IMR-90 (cell line): ENCODE measurements at regions not wholly inside any gene's neighbourhood (a gene's known extent, or its start where the extent isn't known, plus 50 kb on each side); places are given as distances from the start of the nearest gene placed in this dataset.

Experiments used
- ATAC-seq: fragments of 200-7000 bp; cut with Tn5 transposase; 2 replicates; pipeline ENCODE4 v1.9.1; 2020; ENCODE audit warnings: low read depth, mild to moderate bottlenecking, moderate library complexity
- BruUV-seq: library from RNA; stranded (reverse); fragments of 400-500 nt; replicated peaks from 2 replicates; lab custom pipeline; 2021; lab: Mats Ljungman, UMichigan
- CTCF ChIA-PET: fragments of 300-600 bp; formaldehyde crosslinking; extraction: SDS; loops from one replicate; lab custom pipeline; 2021; ENCODE audit warnings: antibody characterized with exemption; lab: Yijun Ruan, JAX
- POLR2A ChIA-PET: fragments of 300-600 bp; sonication (Branson Sonifier 250); formaldehyde crosslinking; loops from one replicate; lab custom pipeline; 2022; ENCODE audit warnings: antibody characterized with exemption; ENCODE audit not compliant: unreplicated experiment; lab: Charles Lee
- DNase-seq: peaks from one replicate; pipeline ENCODE4 v3.0.0; 2013
- H2AFZ ChIP-seq: replicated peaks from 2 replicates; pipeline ENCODE3; 2013; ENCODE audit warnings: low read length, mild to moderate bottlenecking; ENCODE audit not compliant: poor library complexity
- H2AK5ac ChIP-seq: 2 replicates; pipeline ENCODE4 v1.6.1; 2013; ENCODE audit warnings: low read depth, low read length, inconsistent platforms
- H2AK9ac ChIP-seq: replicated peaks from 2 replicates; pipeline ENCODE3; 2013; ENCODE audit warnings: mild to moderate bottlenecking, low read depth, low read length, moderate library complexity; ENCODE audit not compliant: poor library complexity
- H2BK120ac ChIP-seq: 2 replicates; pipeline ENCODE4 v1.6.1; 2013; ENCODE audit warnings: low read depth, low read length, inconsistent platforms
- H2BK15ac ChIP-seq: 3 replicates; pipeline ENCODE4 v1.6.1; 2013; ENCODE audit warnings: low read depth, low read length, inconsistent platforms
- H2BK20ac ChIP-seq: 2 replicates; pipeline ENCODE4 v1.6.1; 2013; ENCODE audit warnings: low read depth, mild to moderate bottlenecking, inconsistent platforms, low read length, moderate library complexity
- H2BK5ac ChIP-seq: 2 replicates; pipeline ENCODE4 v1.6.1; 2013; ENCODE audit warnings: mild to moderate bottlenecking, low read depth, low read length, inconsistent platforms; ENCODE audit not compliant: poor library complexity, severe bottlenecking
- H3K14ac ChIP-seq: replicated peaks from 2 replicates; pipeline ENCODE4 v1.6.1; 2013; ENCODE audit warnings: low read depth, low read length, inconsistent platforms
- H3K18ac ChIP-seq: 2 replicates; pipeline ENCODE4 v1.6.1; 2013; ENCODE audit warnings: low read depth, low read length, control low read depth
- H3K23ac ChIP-seq: 2 replicates; pipeline ENCODE4 v1.6.1; 2013; ENCODE audit warnings: low read depth, low read length, inconsistent platforms
- H3K27ac ChIP-seq: 2 replicates; pipeline ENCODE4 v1.5.1; 2013; ENCODE audit warnings: mild to moderate bottlenecking, control low read depth, low read length; ENCODE audit not compliant: insufficient read depth
- H3K27me3 ChIP-seq: 2 replicates; pipeline ENCODE4 v1.6.1; 2013; ENCODE audit warnings: low read length; ENCODE audit not compliant: control insufficient read depth, insufficient read depth
- H3K36me3 ChIP-seq: 2 replicates; pipeline ENCODE4 v1.6.1; 2013; ENCODE audit warnings: low read length, mixed read lengths; ENCODE audit not compliant: control insufficient read depth, insufficient read depth
- H3K4ac ChIP-seq: 2 replicates; pipeline ENCODE4 v1.6.1; 2013; ENCODE audit warnings: low read depth, low read length, inconsistent platforms
- H3K4me1 ChIP-seq: 2 replicates; pipeline ENCODE4 v1.6.1; 2013; ENCODE audit warnings: low read length, mixed read lengths; ENCODE audit not compliant: control insufficient read depth, insufficient read depth
- H3K4me2 ChIP-seq: 2 replicates; pipeline ENCODE4 v1.6.1; 2013; ENCODE audit warnings: low read depth, mild to moderate bottlenecking, control low read depth, low read length, moderate library complexity
- H3K4me3 ChIP-seq: 2 replicates; pipeline ENCODE4 v1.5.1; 2013; ENCODE audit warnings: low read depth, mild to moderate bottlenecking, control low read depth, low read length, moderate library complexity; ENCODE audit not compliant: insufficient read depth
- H3K56ac ChIP-seq: 2 replicates; pipeline ENCODE4 v1.6.1; 2013; ENCODE audit warnings: low read length, inconsistent platforms; ENCODE audit not compliant: insufficient read depth; ENCODE audit errors: extremely low read depth
- H3K79me1 ChIP-seq, 2 experiments: 2 replicates each; pipeline ENCODE4 v1.6.1; 2013; ENCODE audit warnings: low read length in 2 of 2, inconsistent platforms in 1 of 2, low read depth in 1 of 2
- H3K9ac ChIP-seq: 2 replicates; pipeline ENCODE4 v1.6.1; 2013; ENCODE audit warnings: low read depth, low read length, control low read depth
- H3K9me1 ChIP-seq: 2 replicates; pipeline ENCODE4 v1.6.1; 2013; ENCODE audit warnings: low read length, inconsistent platforms; ENCODE audit not compliant: insufficient read depth
- H3K9me3 ChIP-seq: 2 replicates; pipeline ENCODE4 v1.6.1; 2013; ENCODE audit warnings: low read length; ENCODE audit not compliant: control insufficient read depth, insufficient read depth
- H4K20me1 ChIP-seq: 2 replicates; pipeline ENCODE4 v1.6.1; 2013; ENCODE audit warnings: low read length, inconsistent platforms; ENCODE audit not compliant: insufficient read depth
- H4K5ac ChIP-seq: 2 replicates; pipeline ENCODE4 v1.6.1; 2013; ENCODE audit warnings: mild to moderate bottlenecking, low read depth, low read length, control low read depth
- H4K8ac ChIP-seq, 2 experiments: 2 replicates each; pipeline ENCODE4 v1.6.1; 2013; ENCODE audit warnings: low read depth in 2 of 2, low read length in 2 of 2, control low read depth in 1 of 2, inconsistent platforms in 1 of 2
- H4K91ac ChIP-seq: 2 replicates; pipeline ENCODE4 v1.6.1; 2013; ENCODE audit warnings: low read depth, low read length, inconsistent platforms; ENCODE audit not compliant: insufficient read depth
- CHD1 ChIP-seq: IDR thresholded peaks from 2 replicates; pipeline ENCODE4 v1.6.1; 2012; ENCODE audit warnings: low read depth, low read length, improper control_type of control experiment
- CTCF ChIP-seq: conservative IDR thresholded peaks from 2 replicates; pipeline ENCODE4 v1.5.1; 2012; ENCODE audit warnings: mild to moderate bottlenecking, low read depth, low read length, improper control_type of control experiment
- MAFK ChIP-seq: IDR thresholded peaks from 2 replicates; pipeline ENCODE4 v1.6.1; 2012; ENCODE audit warnings: low read depth, low read length, improper control_type of control experiment
- MAZ ChIP-seq: IDR thresholded peaks from 2 replicates; pipeline ENCODE4 v1.6.1; 2012; ENCODE audit warnings: low read depth, mild to moderate bottlenecking, low read length, improper control_type of control experiment, moderate library complexity, borderline replicate concordance
- NFE2L2 ChIP-seq: fragments of 150-350 bp; IDR thresholded peaks from 2 replicates; pipeline ENCODE4 v1.6.1; 2016; ENCODE audit warnings: low read depth, mild to moderate bottlenecking, low read length
- RCOR1 ChIP-seq: IDR thresholded peaks from 2 replicates; pipeline ENCODE4 v1.6.1; 2012; ENCODE audit warnings: mild to moderate bottlenecking, low read length, improper control_type of control experiment; ENCODE audit not compliant: insufficient replicate concordance
- RFX5 ChIP-seq: IDR thresholded peaks from 2 replicates; pipeline ENCODE4 v1.8.0; 2012; ENCODE audit warnings: low read depth, mild to moderate bottlenecking, low read length, moderate library complexity
- WGBS, 2 experiments: methylation state at CpG; one replicate each; pipeline versions ENCODE4 v1.1.5 to v1.1.7; 2013; ENCODE audit warnings: missing lambda C conversion rate in 2 of 2; ENCODE audit not compliant: insufficient read length in 1 of 2; ENCODE audit errors: extremely low coverage in 2 of 2; 5-methylcytosine and 5-hydroxymethylcytosine counted together
- dilution Hi-C: fragments of 300-500 bp; cut with HindIII; formaldehyde crosslinking; loops from one replicate; pipeline ENCODE4 v1.14.3; 2018; ENCODE audit warnings: low sequenced_read_pairs; ENCODE audit not compliant: unreplicated experiment
- in situ Hi-C: fragments of 300-500 bp; cut with MboI; formaldehyde crosslinking; loops from 3 replicates; pipeline ENCODE4 v1.14.3; 2019; ENCODE audit warnings: low sequenced_read_pairs, inconsistent platforms, mixed read lengths
- intact Hi-C: fragments of 100-400 bp; cut with micrococcal nuclease; formaldehyde crosslinking; loops from 2 replicates; pipeline ENCODE4 v1.10.0; 2022

- ChIA-PET CTCF (no interaction called here), POLR2A (interaction anchor here (0.6 kb wide), 1 partner anchor 77 kb away, joined by 7 read pairs; no protein-coding TSS in a partner anchor)
- Histone ChIP-seq H3K9me3 (no peaks in the 10 kb centered on the region), H3K4me2 (no peak overlapping the region), H2BK5ac (peak overlapping the region; percentile 71), H3K36me3 (no peaks in the 10 kb centered on the region), H2BK20ac (peak overlapping the region; percentile 88), H3K27me3 (no peaks in the 10 kb centered on the region), H3K18ac (peak overlapping the region; percentile 97), H3K4me1 (peaks cover 27% of the 10 kb centered on the region), H3K56ac (no peak overlapping the region), H4K8ac (peak overlapping the region; percentile 58 to 76; a peak in 3 of 4 replicates), H3K4me3 (no peak overlapping the region), H3K4ac (peak overlapping the region; percentile 78), H3K27ac (no peak overlapping the region; the same call in 1 of the 2 replicates), H4K5ac (peak overlapping the region; percentile 77), H3K14ac (peak overlapping the region; percentile 86), H2BK120ac (peak overlapping the region; percentile 81), H4K20me1 (no peaks in the 10 kb centered on the region), H3K9ac (no peak overlapping the region), H2BK15ac (peak overlapping the region; percentile 87; the same call in 2 of the 3 replicates), H4K91ac (peak overlapping the region; percentile 50), H2AK5ac (peak overlapping the region; percentile 86), H2AFZ (no peak overlapping the region), H3K9me1 (no peaks in the 10 kb centered on the region), H3K79me1 (peaks cover 0 to 15% of the 10 kb centered on the region in 2 experiments; a peak in 2 of 4 replicates), H3K23ac (peak overlapping the region; percentile 74), H2AK9ac (no peak overlapping the region)
- dilution Hi-C loops: no loop called here
- no CpG with 5 or more reads among the region's 13 CpGs for WGBS, 2 experiments
- TF ChIP-seq CTCF (no peak), RFX5 (no peak), CHD1 (no peak), RCOR1 (no peak), MAZ (no peak), MAFK (no peak), NFE2L2 (no peak)
- DNase-seq: no peak
- in situ Hi-C loops: loop anchor here (5.0 kb wide), 2 partner anchors 164 to 971 kb away; partner anchors contain the start of gene TBL1XR1
- BruUV-seq: no TSS peak
- ATAC-seq: no peak
- intact Hi-C loops: loop anchor here (2.0 to 10.0 kb wide), 5 partner anchors 101 to 443 kb away; no protein-coding TSS in a partner anchor
Observed at GRCh38 chr3:177361081-177361938, 164.0 kb upstream of the TBL1XR1 start.
